K562 (cell line): ENCODE measurements at regions not wholly inside any gene's neighbourhood (a gene's known extent, or its start where the extent isn't known, plus 50 kb on each side); places are given as distances from the start of the nearest gene placed in this dataset.

Experiments used
- CTBP1 ChIP-seq: fragments of 450-650 bp; IDR thresholded peaks from 2 replicates; pipeline ENCODE4 v1.6.1; 2016; ENCODE audit warnings: borderline replicate concordance
- DACH1 ChIP-seq: fragments of 450-650 bp; IDR thresholded peaks from 2 replicates; pipeline ENCODE4 v1.6.1; 2018; ENCODE audit not compliant: partially characterized antibody
- NR4A1 ChIP-seq, 2 experiments: fragments of 250-450 bp in 1 of 2; fragments of 450-650 bp in 1 of 2; sonication (Bioruptor Pico) in 1 of 2; IDR thresholded peaks; 2 replicates each; pipeline versions ENCODE4 v1.4.0 to v1.6.1; 2016 to 2020; ENCODE audit warnings: mild to moderate bottlenecking in 2 of 2, missing compliant biosample characterization in 1 of 2, missing genetic modification characterization in 1 of 2, moderate library complexity in 1 of 2
- PML ChIP-seq: IDR thresholded peaks from 2 replicates; pipeline ENCODE4 v1.6.1; 2012; ENCODE audit warnings: low read length, inconsistent platforms
- PTBP1 ChIP-seq: fragments of 200-400 bp; formaldehyde crosslinking; IDR thresholded peaks from 2 replicates; pipeline ENCODE4 v1.6.1; 2017; ENCODE audit warnings: low read depth, low read length
- TF ChIP-seq, protein P1 (sequence below): fragments of 450-650 bp; IDR thresholded peaks from 2 replicates; pipeline ENCODE4 v1.6.1; 2018; ENCODE audit not compliant: partially characterized antibody
- TF ChIP-seq, protein P2 (sequence below): fragments of 250-450 bp; sonication (Bioruptor Pico); IDR thresholded peaks from 2 replicates; pipeline ENCODE4 v1.4.0; 2020
- TF ChIP-seq, protein P3 (sequence below): fragments of 150-350 bp; IDR thresholded peaks from 2 replicates; pipeline ENCODE4 v1.6.1; 2014; ENCODE audit warnings: low read depth, mild to moderate bottlenecking, low read length, borderline replicate concordance
- TF ChIP-seq, protein P4 (sequence below), 2 experiments: fragments of 450-650 bp; IDR thresholded peaks; 2 replicates each; pipeline ENCODE4 v1.6.1; 2016
- TF ChIP-seq, protein P5 (sequence below): fragments of 450-650 bp; IDR thresholded peaks from 2 replicates; pipeline ENCODE4 v1.6.1; 2014; ENCODE audit warnings: low read depth, mild to moderate bottlenecking, moderate library complexity, borderline replicate concordance

DNA sequence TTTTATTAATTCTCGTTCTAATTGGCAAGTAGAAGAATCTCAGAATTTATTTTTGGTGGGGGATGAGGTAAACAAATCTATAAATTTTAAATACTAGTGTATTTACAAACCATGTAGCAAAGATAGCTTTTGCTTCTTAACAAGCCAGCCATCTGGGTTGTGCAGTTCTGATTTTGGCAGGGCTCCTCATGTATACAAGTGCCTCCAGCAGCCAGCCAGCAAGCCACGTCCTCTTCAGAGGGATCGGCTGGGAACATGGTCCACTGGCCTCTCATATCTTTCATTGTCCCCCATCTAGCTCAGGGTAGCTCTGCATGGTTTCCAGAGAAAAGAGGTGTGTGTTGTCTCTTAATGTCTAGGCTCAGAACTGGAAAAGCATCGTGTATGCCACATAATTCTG, 659.1 kb downstream of the MRPL39 start (continued):
- TF ChIP-seq, protein P1, sequence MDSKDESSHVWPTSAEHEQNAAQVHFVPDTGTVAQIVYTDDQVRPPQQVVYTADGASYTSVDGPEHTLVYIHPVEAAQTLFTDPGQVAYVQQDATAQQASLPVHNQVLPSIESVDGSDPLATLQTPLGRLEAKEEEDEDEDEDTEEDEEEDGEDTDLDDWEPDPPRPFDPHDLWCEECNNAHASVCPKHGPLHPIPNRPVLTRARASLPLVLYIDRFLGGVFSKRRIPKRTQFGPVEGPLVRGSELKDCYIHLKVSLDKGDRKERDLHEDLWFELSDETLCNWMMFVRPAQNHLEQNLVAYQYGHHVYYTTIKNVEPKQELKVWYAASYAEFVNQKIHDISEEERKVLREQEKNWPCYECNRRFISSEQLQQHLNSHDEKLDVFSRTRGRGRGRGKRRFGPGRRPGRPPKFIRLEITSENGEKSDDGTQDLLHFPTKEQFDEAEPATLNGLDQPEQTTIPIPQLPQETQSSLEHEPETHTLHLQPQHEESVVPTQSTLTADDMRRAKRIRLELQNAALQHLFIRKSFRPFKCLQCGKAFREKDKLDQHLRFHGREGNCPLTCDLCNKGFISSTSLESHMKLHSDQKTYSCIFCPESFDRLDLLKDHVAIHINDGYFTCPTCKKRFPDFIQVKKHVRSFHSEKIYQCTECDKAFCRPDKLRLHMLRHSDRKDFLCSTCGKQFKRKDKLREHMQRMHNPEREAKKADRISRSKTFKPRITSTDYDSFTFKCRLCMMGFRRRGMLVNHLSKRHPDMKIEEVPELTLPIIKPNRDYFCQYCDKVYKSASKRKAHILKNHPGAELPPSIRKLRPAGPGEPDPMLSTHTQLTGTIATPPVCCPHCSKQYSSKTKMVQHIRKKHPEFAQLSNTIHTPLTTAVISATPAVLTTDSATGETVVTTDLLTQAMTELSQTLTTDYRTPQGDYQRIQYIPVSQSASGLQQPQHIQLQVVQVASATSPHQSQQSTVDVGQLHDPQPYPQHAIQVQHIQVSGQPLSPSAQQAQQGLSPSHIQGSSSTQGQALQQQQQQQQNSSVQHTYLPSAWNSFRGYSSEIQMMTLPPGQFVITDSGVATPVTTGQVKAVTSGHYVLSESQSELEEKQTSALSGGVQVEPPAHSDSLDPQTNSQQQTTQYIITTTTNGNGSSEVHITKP = no peak
- TF ChIP-seq, protein P2, sequence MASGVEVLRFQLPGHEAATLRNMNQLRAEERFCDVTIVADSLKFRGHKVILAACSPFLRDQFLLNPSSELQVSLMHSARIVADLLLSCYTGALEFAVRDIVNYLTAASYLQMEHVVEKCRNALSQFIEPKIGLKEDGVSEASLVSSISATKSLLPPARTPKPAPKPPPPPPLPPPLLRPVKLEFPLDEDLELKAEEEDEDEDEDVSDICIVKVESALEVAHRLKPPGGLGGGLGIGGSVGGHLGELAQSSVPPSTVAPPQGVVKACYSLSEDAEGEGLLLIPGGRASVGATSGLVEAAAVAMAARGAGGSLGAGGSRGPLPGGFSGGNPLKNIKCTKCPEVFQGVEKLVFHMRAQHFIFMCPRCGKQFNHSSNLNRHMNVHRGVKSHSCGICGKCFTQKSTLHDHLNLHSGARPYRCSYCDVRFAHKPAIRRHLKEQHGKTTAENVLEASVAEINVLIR (CRISPR knock-in tag) = no peak
- TF ChIP-seq PTBP1 = no peak
- no peak for TF ChIP-seq PML
- TF ChIP-seq, protein P3, sequence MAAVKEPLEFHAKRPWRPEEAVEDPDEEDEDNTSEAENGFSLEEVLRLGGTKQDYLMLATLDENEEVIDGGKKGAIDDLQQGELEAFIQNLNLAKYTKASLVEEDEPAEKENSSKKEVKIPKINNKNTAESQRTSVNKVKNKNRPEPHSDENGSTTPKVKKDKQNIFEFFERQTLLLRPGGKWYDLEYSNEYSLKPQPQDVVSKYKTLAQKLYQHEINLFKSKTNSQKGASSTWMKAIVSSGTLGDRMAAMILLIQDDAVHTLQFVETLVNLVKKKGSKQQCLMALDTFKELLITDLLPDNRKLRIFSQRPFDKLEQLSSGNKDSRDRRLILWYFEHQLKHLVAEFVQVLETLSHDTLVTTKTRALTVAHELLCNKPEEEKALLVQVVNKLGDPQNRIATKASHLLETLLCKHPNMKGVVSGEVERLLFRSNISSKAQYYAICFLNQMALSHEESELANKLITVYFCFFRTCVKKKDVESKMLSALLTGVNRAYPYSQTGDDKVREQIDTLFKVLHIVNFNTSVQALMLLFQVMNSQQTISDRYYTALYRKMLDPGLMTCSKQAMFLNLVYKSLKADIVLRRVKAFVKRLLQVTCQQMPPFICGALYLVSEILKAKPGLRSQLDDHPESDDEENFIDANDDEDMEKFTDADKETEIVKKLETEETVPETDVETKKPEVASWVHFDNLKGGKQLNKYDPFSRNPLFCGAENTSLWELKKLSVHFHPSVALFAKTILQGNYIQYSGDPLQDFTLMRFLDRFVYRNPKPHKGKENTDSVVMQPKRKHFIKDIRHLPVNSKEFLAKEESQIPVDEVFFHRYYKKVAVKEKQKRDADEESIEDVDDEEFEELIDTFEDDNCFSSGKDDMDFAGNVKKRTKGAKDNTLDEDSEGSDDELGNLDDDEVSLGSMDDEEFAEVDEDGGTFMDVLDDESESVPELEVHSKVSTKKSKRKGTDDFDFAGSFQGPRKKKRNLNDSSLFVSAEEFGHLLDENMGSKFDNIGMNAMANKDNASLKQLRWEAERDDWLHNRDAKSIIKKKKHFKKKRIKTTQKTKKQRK = no peak
- no peak for TF ChIP-seq CTBP1
- TF ChIP-seq, protein P4, sequence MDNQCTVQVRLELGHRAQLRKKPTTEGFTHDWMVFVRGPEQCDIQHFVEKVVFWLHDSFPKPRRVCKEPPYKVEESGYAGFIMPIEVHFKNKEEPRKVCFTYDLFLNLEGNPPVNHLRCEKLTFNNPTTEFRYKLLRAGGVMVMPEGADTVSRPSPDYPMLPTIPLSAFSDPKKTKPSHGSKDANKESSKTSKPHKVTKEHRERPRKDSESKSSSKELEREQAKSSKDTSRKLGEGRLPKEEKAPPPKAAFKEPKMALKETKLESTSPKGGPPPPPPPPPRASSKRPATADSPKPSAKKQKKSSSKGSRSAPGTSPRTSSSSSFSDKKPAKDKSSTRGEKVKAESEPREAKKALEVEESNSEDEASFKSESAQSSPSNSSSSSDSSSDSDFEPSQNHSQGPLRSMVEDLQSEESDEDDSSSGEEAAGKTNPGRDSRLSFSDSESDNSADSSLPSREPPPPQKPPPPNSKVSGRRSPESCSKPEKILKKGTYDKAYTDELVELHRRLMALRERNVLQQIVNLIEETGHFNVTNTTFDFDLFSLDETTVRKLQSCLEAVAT (IDR thresholded peaks at IDR 0.05) = no peak
- TF ChIP-seq, protein P5, sequence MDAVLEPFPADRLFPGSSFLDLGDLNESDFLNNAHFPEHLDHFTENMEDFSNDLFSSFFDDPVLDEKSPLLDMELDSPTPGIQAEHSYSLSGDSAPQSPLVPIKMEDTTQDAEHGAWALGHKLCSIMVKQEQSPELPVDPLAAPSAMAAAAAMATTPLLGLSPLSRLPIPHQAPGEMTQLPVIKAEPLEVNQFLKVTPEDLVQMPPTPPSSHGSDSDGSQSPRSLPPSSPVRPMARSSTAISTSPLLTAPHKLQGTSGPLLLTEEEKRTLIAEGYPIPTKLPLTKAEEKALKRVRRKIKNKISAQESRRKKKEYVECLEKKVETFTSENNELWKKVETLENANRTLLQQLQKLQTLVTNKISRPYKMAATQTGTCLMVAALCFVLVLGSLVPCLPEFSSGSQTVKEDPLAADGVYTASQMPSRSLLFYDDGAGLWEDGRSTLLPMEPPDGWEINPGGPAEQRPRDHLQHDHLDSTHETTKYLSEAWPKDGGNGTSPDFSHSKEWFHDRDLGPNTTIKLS = no peak
- TF ChIP-seq DACH1 = no peak
- no peak for TF ChIP-seq NR4A1 (CRISPR knock-in tag; IDR thresholded peaks at IDR 0.05)
- no peak for TF ChIP-seq NR4A1 (tag; IDR thresholded peaks at IDR 0.05)
- TF ChIP-seq, all 486 proteins: peak for 0
